Panc1 (cell line): ENCODE measurements at regions not wholly inside any gene's neighbourhood (a gene's known extent, or its start where the extent isn't known, plus 50 kb on each side); places are given as distances from the start of the nearest gene placed in this dataset.

Experiments
- ATAC-seq: fragments of 200-7000 bp; cut with Tn5 transposase; 2 replicates; pipeline ENCODE4 v1.9.1; 2020; ENCODE audit warnings: mild to moderate bottlenecking, moderate library complexity
- BruUV-seq: library from RNA; stranded (reverse); fragments of 400-500 nt; replicated peaks from 2 replicates; lab custom pipeline; 2021; lab: Mats Ljungman, UMichigan
- CTCF ChIA-PET: fragments of 300-600 bp; sonication (Branson Sonifier 250); formaldehyde crosslinking; loops from one replicate; lab custom pipeline; 2022; ENCODE audit warnings: antibody characterized with exemption; lab: Charles Lee
- POLR2A ChIA-PET: fragments of 300-600 bp; sonication (Branson Sonifier 250); formaldehyde crosslinking; loops from one replicate; lab custom pipeline; 2022; ENCODE audit warnings: antibody characterized with exemption; lab: Charles Lee
- DNase-seq: peaks from one replicate; pipeline ENCODE4 v3.0.0-alpha.2; 2010; ENCODE audit warnings: low read depth, low spot score
- H3K27ac ChIP-seq: 2 replicates; pipeline ENCODE4 v1.5.1; 2011; ENCODE audit warnings: mild to moderate bottlenecking, low read length, inconsistent platforms
- H3K27me3 ChIP-seq: fragments of 200-500 bp; sonication (Bioruptor generic); 2 replicates; pipeline ENCODE4 v1.6.0; 2014; ENCODE audit warnings: low read length, inconsistent platforms; ENCODE audit not compliant: control insufficient read depth, insufficient read depth
- H3K36me3 ChIP-seq: fragments of 200-500 bp; sonication (Bioruptor generic); 2 replicates; pipeline ENCODE4 v1.5.1; 2014; ENCODE audit warnings: inconsistent platforms, mild to moderate bottlenecking, low read length, moderate library complexity; ENCODE audit not compliant: control insufficient read depth, insufficient read depth
- H3K4me1 ChIP-seq: 2 replicates; pipeline ENCODE4 v1.5.1; 2011; ENCODE audit warnings: inconsistent platforms, mild to moderate bottlenecking, low read length, moderate library complexity; ENCODE audit not compliant: control insufficient read depth, insufficient read depth
- H3K4me3 ChIP-seq, 2 experiments: 2 replicates each; pipeline ENCODE4 v1.5.1; 2011 to 2012; ENCODE audit warnings: low read depth in 2 of 2, low read length in 2 of 2, mild to moderate bottlenecking in 2 of 2, inconsistent platforms in 1 of 2, moderate library complexity in 1 of 2
- H3K9me3 ChIP-seq: fragments of 200-500 bp; sonication (Bioruptor generic); 2 replicates; pipeline ENCODE4 v1.5.1; 2014; ENCODE audit warnings: low read depth, mild to moderate bottlenecking, inconsistent platforms, low read length, moderate library complexity; ENCODE audit not compliant: control insufficient read depth, insufficient read depth
- CTCF ChIP-seq: fragments of 450-650 bp; IDR thresholded peaks from 2 replicates; pipeline ENCODE4 v1.5.1; 2017; ENCODE audit warnings: mild to moderate bottlenecking
- POLR2AphosphoS5 ChIP-seq: IDR thresholded peaks from 2 replicates; pipeline ENCODE4 v1.6.1; 2012; ENCODE audit warnings: mild to moderate bottlenecking, low read depth, low read length, moderate library complexity
- REST ChIP-seq, 2 experiments: IDR thresholded peaks; 2 replicates each; pipeline ENCODE4 v1.6.1; 2011 to 2012; ENCODE audit warnings: low read depth in 2 of 2, control low read depth in 1 of 2, low read length in 1 of 2, mild to moderate bottlenecking in 1 of 2, moderate library complexity in 1 of 2; ENCODE audit not compliant: insufficient read depth in 1 of 2
- SIN3A ChIP-seq: IDR thresholded peaks from 2 replicates; pipeline ENCODE4 v1.6.1; 2012; ENCODE audit warnings: low read depth, mild to moderate bottlenecking, low read length, moderate library complexity, borderline replicate concordance; ENCODE audit not compliant: insufficient read depth
- TCF7L2 ChIP-seq: IDR thresholded peaks from 2 replicates; pipeline ENCODE4 v1.6.1; 2011; ENCODE audit warnings: mild to moderate bottlenecking, low read depth, low read length, inconsistent platforms
- in situ Hi-C: cut with HindIII; loops from 2 replicates; pipeline ENCODE4 v1.10.0; 2016; ENCODE audit warnings: low sequenced_read_pairs, low pct_unique_long_range_greater_than_20kb
- intact Hi-C: fragments of 100-400 bp; cut with micrococcal nuclease; formaldehyde crosslinking; loops from one replicate; pipeline ENCODE4 v1.10.0; 2022; ENCODE audit not compliant: unreplicated experiment

DNA sequence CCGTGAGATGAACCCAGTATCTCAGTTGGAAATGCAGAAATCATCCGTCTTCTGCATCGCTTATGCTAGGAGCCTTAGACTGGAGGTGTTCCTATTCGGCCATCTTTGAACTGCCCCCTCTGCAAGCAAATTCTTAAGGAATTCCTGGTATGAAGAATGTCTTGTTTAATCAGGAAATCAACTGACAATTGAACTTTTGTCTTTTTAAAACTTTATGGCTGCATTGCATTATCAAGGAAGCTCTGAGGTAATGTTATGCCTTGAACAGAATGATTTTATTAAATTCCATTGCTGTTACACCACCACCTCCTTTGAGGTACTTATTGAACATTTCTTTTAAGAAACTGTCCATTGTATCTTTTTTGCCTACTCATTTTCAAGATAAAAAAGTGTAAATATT lies 1915.7 kb upstream of the CDH9 start:
- ATAC-seq = no peak
- TF ChIP-seq CTCF = no peak
- TF ChIP-seq SIN3A = no peak
- no peak for TF ChIP-seq TCF7L2
- TF ChIP-seq REST (IDR thresholded peaks at IDR 0.05; ENCODE audit: insufficient read depth in 1 of 2, low read depth in 2 of 2, low read length in 1 of 2) = no peak
- ChIA-PET CTCF (no interaction called here), POLR2A (no interaction called here)
- BruUV-seq = no TSS peak
- no peak overlapping the region for H3K4me3 ChIP-seq
- intact Hi-C loops (no loop called here), in situ Hi-C loops (no loop called here)
- DNase-seq = no peak
- no peaks in the 10 kb centered on the region for H3K27me3 ChIP-seq
- H3K27ac ChIP-seq = no peak overlapping the region
- no peaks in the 10 kb centered on the region for H3K4me1 ChIP-seq
- no peaks in the 10 kb centered on the region; the same call in 1 of the 2 replicates for H3K36me3 ChIP-seq
- H3K9me3 ChIP-seq = no peaks in the 10 kb centered on the region

GRCh38 chr5:28947865-28948264 lies 1909.5 kb upstream of the CDH9 start:
- ATAC-seq (no peak), DNase-seq (no peak)
- in situ Hi-C loops = no loop called here
- Histone ChIP-seq H3K27me3 (no peaks in the 10 kb centered on the region), H3K9me3 (no peaks in the 10 kb centered on the region), H3K36me3 (no peaks in the 10 kb centered on the region), H3K4me3 (no peak overlapping the region), H3K4me1 (no peaks in the 10 kb centered on the region), H3K27ac (no peak overlapping the region)
- TF ChIP-seq REST (IDR thresholded peaks at IDR 0.05; ENCODE audit: insufficient read depth in 1 of 2, low read depth in 2 of 2, low read length in 1 of 2) (no peak), POLR2AphosphoS5 (no peak), CTCF (no peak), TCF7L2 (no peak), SIN3A (no peak)
- ChIA-PET CTCF (no interaction called here), POLR2A (no interaction called here)
- intact Hi-C loops = no loop called here
- BruUV-seq = no TSS peak
